Hindlimb muscle (tissue), 1 donor: ENCODE measurements at regions not wholly inside any gene's neighbourhood (a gene's known extent, or its start where the extent isn't known, plus 50 kb on each side); places are given as distances from the start of the nearest gene placed in this dataset.

ENCODE experiments used
- DNase-seq: peaks from one replicate; pipeline ENCODE4 v3.0.0-alpha.2; 2013

DNA sequence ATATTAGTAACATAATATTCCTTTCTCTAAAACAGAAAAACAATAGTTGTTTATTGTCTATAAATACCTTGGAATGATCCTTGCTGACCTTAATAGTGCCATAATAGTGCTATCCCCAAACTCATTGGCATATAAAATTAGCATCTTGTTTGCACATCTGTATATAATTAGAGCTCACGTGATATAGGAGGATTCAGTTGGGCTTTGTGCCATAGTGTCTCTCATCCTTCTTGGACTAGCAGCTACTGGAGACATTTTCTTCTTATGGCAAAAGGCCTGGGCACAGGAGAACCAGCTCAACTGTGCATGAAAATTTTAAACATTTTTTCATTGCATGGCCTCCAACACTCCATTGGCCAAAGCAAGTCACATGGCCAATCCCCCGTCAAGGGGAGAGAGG is 342.5 kb downstream of the SPATA31D1 start:
- DNase-seq = no peak

DNA sequence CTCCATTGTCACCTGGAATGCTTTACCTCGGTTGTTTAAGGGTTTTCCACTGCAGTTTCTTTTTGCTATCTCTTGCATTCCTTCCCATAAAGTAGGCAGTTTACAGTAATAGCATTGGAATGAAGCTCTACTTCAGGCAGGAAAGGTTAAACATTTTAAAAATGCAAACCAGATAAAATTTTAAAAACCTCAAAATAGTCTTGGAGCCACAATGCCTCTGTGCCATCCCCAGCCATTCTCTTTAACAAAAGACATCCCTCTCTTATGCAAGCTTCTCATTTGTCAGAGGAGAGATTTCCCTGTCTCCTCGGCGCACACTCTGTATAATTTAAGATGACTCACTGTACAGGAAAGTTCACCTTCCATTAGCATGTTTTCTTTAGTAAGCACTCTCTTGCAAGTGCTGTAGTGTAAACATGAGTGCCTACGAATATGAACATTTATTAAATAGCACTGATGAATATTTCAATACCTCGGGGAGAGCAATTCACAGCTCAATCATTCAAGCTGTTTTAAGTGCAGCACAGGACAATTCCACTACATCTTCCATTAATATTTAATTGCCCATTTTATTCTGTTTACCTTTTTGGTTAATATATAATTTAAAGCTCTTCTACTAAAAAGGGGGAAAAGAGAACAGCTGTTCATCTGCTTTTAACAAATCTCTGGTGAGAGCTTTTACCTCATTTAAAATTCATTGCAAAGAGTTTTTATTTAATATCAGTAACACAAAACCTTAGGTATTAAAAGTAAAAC is 343.6 kb downstream of the SPATA31D1 start:
- DNase-seq = no peak

DNA sequence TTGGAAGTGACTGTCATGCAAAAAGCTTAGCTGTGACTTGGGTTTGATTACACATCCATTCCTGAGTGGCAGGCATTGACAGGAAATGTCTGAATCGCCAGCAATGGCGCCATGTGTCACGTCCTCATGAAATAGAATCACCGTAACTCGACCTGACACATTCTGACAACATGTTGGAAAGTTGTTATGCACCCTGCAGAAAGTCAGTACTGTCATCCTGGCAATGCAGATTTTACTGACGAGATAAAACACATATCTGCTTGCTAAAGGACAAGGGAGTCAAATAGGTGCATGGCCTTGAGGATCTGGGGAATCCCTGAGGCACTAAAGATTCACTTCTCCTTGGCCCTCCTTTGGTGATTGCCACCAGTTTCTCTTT is 344.2 kb downstream of the SPATA31D1 start:
- no peak for DNase-seq

DNA sequence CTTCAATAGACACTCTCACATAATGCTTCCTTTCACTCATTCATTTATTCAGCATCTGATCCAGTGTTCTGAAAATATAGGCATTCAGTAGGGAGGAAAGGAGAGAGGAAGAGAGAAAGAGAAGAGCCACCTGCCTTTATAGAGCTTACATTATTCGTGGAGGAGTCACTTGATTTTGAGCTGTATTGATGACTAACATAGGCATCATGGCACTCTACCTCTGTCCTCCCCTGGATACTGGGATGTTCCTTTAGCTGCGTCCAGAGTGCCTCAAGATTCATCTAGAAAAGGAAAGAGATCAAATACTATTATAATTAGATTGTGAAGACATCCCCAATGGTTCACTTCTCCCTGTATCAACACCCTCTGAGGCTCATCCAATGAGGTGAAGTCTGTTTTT is 345.1 kb downstream of the SPATA31D1 start:
- DNase-seq = no peak

DNA sequence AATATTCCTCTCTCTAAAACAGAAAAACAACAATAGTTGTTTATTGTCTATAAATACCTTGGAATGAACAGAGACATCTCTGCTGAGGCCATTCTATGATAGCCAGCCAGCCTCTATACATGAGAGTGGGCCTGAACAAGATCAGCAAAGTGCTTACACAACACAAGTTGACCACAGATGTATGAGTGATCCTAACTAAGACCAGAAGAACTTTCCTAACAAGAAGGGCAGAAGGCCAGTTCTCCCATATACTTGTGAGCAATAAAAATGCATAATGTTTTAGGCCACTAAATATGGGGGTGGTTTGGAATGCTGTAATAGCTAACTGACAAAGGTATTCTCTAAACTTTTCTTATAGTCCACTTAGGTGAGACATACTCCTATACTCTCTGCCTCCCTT is 345.7 kb downstream of the SPATA31D1 start:
- DNase-seq = no peak

DNA sequence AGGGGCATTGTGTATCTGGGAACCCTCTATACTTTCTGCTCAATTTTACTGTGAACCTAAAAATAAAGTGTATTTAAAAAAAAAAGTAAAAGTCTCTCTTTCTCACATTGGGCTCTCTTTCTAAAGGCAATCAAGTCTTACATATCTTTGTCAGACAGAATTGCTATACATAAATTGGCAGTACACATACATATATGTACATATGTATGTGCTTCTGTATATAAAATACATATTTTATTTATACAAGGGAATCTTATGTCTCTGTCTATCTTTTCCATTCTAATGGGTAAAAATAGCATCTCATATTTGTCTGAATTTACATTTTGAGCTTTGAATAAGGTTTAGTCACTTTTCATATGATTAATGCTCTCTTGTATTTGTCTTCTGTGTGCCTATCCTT is 348.8 kb downstream of the SPATA31D1 start:
- DNase-seq = no peak

DNA sequence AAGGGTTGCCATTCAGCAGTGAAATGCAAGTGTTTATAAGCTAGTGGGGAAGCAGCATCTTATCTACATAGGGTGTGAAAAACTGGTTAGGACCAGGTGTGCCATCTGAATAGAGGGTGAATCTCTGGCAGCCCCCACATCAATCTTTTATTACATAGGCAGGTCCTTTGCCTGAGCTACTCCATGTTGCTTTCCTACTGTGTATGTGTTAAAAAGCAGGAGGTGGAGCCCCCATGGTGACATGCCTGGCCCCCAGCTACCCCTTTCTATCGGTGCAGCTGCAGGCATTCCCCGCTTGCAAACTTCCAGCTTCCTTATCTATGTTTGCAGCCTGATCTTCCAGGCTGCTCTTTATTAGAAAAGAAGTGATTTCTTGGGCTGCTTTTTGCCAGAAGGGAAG is 353.5 kb downstream of the SPATA31D1 start:
- DNase-seq = no peak

DNA sequence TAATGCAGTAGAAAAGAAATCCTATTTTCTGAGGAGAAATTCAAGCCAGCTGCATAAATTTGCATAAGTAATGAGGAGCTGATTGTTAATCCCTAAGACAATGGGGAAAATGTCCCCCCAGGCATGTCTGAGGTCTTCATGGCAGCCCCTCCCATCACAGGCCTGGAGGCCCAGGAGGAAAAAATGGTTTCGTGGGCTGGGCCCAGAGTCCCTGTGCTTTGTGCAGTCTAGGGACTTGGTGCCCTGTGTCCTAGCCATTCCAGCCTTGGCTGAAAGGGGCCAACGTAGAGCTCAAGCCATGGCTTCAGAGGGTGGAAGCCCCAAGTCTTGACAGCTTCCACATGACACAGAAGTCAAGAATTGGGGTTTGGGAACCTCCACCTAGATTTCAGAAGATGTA is 357.5 kb downstream of the SPATA31D1 start:
- DNase-seq = no peak

DNA sequence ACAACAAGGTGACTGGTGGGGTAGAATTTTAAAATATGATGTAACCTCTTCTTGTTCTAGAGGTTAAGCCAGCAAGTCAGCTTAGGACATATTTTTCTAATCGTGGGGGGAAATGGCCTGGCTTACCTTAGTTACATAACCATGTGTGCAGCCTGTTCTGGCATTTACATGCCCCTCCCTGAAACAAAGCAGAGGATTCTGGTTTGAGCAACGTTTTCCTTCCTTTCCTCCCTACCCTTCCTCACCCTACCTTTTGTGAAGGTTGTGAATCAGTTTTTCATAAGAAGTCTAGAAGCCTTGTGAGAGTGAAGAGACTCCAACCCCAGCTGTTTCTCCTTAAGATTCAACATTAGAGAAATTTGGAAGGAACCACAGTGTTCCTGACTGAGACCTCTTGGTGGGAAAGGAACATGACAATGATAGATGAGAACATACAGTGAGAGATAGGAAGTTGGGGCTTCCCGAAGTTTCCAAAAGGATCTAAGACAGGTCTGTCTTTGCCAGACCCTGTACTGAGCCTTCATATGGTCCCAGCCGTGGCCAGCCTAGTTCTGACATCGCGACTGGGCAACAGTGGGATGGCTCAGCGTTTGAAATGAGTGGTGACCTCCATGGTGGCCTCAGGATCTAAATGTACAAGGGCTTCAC is 365.2 kb downstream of the SPATA31D1 start:
- no peak for DNase-seq

DNA sequence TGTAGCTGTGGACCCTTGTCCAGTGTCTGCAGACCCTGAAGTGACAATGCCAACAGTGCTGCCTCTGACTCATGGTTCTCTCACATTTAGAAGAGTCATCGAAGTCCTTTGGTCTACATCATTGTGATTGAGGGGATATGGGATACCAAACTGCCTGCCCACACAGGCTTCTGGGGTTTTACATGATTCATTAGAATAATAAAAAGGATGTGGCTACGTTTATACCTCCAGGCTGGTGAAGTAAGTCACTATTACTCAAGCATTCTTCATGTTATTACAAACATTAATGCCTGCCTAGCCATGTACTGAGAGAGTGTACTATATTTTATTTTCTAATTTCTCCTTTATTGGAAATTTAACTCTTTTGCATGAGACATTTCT is 365.7 kb downstream of the SPATA31D1 start:
- no peak for DNase-seq

DNA sequence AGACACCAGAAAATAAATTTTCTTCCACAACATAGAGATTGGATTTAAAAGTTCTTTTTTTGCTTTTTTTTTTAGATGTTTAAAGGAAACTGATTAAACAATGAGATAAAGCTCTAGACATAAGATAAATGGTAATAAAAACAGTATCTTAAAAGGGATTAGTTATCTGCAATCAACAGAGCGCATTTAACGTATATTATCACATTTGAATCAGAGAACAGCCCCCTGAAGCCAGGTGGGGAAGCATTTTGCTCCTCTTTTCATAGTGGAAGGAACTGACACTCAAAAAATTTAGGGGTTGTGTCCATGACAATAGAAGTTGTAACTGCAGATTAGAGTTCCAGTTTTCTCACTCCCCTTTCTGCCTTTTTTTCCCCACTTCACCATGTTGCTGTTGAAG is 367.6 kb downstream of the SPATA31D1 start:
- no peak for DNase-seq

DNA sequence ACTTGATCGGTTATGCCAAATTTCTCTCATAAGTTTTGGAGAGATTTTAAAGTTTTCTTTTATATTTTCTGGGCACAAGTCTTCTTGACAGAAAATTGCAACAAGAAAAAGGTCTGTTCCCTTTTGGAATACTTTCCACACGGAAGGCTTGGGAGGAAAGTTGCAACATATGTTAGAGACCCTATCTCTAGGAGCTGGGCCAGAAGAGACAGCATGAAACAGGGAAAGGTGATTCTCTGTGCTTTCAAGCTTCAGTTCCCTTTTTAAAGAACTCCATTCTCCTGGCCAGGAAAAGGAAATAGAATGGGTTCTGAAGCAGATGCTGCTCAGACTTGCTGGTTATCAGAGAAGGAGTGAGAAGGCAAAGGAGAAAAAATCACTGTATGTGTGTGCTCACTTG is 368.3 kb downstream of the SPATA31D1 start:
- no peak for DNase-seq

DNA sequence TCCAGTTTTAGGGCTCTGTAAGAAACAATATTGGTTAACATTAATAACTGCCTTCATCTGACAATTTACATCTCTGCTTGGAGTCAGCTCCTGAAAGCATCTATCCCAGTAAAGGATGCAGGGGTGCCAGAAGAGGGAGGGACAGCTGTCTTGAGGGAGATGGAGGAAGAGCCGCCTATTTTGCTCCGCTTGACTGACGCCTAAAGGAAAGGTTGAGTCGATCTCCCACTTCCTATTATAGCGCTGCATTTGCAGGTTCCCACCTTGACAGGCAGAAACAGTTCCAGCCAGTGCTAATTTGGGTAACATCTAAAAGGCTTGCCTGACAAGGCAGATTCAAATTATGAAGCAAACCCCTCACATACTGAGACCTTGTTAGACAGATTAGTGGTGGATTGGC is 374.6 kb downstream of the SPATA31D1 start:
- no peak for DNase-seq

DNA sequence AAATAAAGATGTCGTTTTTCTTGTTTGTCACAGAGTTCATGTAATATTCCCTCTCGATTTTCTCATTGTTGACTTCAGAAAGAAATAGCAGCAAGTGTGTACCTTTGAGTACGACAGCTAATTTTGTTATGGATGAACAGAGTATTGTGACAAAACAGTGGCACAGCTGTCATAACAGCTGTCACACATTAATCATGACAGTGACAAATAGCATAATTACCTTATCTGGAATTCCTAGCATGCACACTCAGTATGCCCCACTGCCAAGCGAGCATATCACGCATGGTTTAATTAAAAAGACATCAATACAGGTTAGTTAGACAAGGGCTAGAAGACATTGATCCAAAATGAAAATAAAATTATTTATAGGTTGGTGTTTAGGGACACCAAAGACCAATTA is 375.1 kb downstream of the SPATA31D1 start:
- DNase-seq = peak; percentile 15

DNA sequence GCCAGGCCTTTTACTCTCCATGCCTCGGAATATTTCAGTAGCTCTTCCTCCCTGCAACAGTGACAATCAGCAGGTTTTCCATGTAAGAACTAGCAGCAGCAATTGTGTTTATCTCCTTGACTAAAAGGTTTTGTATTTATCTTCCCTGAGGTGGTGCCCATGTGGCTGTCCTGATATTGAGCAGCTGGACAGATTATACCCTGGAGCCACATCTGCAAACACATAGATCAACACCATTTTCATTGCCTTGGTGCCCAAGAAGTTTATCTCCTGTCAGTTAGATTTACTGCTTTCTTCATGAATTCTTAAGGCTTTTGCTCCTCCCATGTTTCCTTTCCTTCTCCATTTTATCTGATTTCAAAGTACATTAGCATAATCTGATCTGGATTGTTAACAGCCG is 378.4 kb downstream of the SPATA31D1 start:
- DNase-seq = no peak

DNA sequence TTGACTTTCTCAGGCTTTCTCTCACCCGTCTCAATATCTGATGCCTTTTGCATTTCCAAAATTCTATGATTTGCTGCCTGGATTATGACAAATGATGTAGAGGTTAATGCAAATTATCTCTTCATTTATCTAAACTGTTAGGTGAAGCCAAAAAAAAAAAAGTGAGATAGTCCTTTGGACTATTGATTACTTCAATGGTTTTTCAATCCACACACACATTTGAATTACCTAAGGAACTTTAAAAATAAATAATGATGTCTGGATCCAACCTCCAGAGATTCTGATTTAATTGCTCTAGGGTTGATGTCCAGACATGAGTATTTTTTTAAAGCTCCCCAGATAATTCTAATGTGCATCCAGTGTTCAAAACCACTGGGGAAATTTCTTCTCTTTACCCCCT is 379.4 kb downstream of the SPATA31D1 start:
- no peak for DNase-seq

DNA sequence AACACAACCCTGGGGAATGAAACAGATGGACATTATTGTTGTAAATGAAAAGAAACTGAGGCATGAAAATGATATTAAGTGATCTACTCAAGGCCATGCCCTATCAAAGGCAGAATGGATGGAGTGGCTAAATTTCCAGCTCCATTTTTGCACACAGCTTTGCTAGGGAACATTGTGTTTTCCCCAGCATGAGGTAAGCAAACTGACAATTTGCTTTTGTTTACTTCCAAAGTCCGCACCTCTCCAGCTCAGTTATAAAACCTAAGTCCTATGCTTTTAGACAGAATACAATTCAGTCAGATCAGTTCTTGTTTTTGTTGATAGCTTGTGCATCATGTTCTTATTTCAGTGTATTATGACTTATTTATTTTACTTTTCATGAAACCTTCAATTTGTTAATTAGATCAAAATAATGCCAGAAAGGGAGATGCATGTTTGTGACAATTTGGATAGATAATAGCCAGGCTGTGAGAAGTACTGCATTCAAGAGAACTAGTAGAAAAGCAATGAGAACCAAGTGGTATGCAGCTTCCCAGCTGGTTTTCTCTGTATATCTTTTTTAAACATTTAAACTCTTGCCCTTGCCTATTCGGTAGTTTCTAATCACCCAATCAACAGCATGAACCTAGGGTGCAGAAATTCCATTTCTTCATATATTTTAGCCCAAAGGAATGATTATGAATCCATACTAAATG is 380.8 kb downstream of the SPATA31D1 start:
- no peak for DNase-seq

DNA sequence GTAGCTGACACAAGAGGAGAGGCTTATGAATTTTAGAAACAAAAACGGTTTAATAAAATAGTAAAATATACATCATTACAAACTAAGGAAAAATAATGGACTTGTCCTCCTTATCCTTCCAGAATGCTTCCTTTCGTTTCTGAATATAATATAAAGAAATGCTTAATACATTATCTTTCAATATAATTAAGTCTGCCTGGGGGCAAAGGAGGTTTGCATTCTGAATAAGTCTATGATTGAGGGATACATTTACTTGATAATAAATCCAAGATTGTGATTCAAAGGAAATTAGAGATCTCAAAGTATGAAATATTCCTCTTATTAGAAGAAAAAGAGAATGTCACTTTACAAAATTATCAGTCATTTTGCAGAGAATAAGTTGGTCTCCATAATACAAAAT is 386.5 kb downstream of the SPATA31D1 start:
- DNase-seq = no peak

DNA sequence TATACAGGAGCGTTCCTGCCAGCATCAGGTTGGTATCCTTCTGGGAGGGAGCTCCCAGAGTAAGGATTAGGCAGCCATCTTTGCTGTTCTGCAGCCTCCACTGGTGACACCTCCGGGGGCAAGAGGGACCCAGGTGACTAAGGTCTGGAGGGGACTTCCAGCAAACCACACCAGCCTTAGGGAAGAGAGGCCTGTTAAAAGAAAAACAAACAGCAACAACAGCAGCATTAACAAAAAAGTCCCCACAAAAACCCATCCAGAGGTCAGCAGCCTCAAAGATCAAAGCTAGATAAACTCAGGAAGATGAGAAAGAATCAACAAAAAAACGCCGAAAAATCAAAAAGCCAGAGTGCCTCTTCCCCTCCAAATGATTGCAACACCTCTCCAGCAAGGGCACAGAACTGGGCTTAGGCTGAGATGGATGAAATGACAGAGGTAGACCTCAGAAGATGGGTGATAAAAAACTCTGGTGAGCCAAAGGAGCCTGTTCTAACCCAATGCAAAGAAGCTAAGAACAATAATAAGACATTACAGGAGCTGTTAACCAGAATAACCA is 388.2 kb downstream of the SPATA31D1 start:
- no peak for DNase-seq

DNA sequence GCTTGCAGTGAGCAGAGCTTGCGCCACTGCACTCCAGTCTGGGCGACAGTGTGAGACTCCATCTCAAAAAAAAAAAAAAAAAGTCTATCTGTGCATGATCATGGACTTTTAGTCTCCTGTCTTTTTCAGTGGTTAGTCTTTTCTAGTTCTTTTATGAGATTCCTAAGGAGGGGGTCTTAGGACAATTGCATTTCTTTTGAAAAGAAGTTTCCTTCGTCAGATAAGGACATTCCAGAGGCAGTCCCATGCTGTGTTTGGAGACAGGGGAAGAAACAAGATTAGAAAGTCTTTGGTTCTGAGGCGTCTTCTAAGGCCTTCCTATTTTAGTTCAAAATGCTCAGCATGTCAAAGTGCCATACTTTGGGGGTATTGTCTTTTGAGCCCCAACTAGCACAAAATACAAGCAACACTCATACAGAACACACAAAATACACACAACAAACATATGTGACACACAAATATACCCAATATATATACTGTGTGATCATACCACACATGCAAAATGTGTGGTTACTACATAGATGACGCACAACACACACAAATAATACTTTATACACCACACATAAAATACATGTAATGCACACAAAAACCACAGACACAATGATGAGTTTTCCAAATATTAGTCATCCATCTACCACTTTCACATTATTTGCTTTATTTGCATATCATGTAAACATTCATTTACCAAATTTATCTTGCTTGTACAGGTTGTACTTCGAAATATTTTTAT is 394.5 kb downstream of the SPATA31D1 start:
- no peak for DNase-seq

DNA sequence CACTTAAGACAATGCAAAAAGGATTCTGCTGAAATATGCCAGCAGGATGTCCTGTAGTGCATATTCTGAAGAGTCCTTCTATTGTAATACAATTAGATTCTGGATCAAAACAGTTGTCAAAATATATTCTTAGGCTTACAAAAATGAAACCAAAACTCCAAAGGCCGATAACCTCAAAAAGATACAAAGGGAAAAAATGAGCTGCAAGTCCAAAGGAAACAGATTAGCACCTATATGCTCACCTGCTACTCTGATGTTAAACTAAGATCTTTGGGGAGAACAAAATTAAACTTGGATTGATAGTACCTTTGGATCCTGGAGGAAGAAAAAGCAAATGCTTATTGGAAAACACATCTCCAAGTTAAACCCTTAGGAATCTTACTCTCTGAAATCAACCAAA is 397.1 kb downstream of the SPATA31D1 start:
- DNase-seq = no peak

DNA sequence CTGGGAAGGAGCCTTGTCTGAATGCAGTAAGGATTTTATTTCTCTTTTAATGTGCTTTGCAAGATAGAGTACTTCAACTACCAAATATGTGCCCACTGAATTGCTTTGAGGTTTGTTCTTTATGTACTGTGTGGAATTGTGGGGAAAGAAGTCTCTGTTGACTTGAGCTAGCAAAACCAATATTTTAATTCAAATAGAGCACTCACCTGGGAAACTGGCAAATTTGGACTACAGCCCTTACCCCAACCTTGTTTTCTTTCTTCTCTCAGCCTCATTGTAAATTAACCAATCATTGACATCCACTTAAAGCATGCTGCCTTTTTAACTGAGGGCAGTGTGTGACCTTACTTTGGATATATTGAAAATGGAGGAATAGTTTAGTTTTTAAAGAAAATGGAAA is 409.0 kb downstream of the SPATA31D1 start:
- DNase-seq = no peak
